B cell (primary cell): ENCODE measurements at regions not wholly inside any gene's neighbourhood (a gene's known extent, or its start where the extent isn't known, plus 50 kb on each side); places are given as distances from the start of the nearest gene placed in this dataset.

Source experiments
- ATAC-seq: fragments of 200-7000 bp; cut with Tn5 transposase; one replicate; pipeline ENCODE4 v1.10.0; 2021; ENCODE audit warnings: low read depth, mild to moderate bottlenecking, moderate number of reproducible peaks, moderate library complexity
- CTCF ChIA-PET: fragments of 350-600 bp; sonication (Branson Sonifier 250); formaldehyde crosslinking; loops from one replicate; lab custom pipeline; 2021; ENCODE audit warnings: antibody characterized with exemption, inconsistent platforms; lab: Charles Lee
- POLR2A ChIA-PET: fragments of 350-600 bp; sonication (Branson Sonifier 250); formaldehyde crosslinking; loops from one replicate; lab custom pipeline; 2021; ENCODE audit warnings: antibody characterized with exemption; lab: Charles Lee
- DNase-seq: peaks from one replicate; pipeline ENCODE4 v3.0.0; 2013
- H2AFZ ChIP-seq: 2 replicates; pipeline ENCODE4 v1.6.1; 2012; ENCODE audit warnings: mild to moderate bottlenecking, low read depth, low read length; ENCODE audit not compliant: insufficient read depth, poor library complexity, severe bottlenecking
- H3K27ac ChIP-seq, 2 donors: 1 replicate in 1 of 2; 2 replicates in 1 of 2; pipeline ENCODE4 v1.5.1; 2012 to 2013; ENCODE audit warnings: low read length in 2 of 2, mild to moderate bottlenecking in 2 of 2, moderate library complexity in 1 of 2
- H3K27me3 ChIP-seq, 4 experiments: fragments of 200-600 bp in 1 of 4; sonication (generic) in 1 of 4; replicated peaks in 1 of 4; 1 replicate in 2 of 4; 2 replicates in 2 of 4; pipeline versions ENCODE4 v1.6.1 to v1.7.0; 2013 to 2016; ENCODE audit warnings: low read length in 3 of 4, mild to moderate bottlenecking in 2 of 4, mixed read lengths in 1 of 4, moderate library complexity in 1 of 4; ENCODE audit not compliant: insufficient read depth in 4 of 4, control insufficient read depth in 3 of 4; ENCODE audit errors: control extremely low read depth in 1 of 4
- H3K36me3 ChIP-seq, 2 experiments: replicated peaks in 1 of 2; 1 replicate in 1 of 2; 2 replicates in 1 of 2; pipeline versions ENCODE4 v1.6.1 to v1.7.1; 2013; ENCODE audit warnings: low read length in 1 of 2; ENCODE audit not compliant: insufficient read depth in 2 of 2, control insufficient read depth in 1 of 2; ENCODE audit errors: control extremely low read depth in 1 of 2, extremely low read depth in 1 of 2
- H3K4me1 ChIP-seq, 2 donors: fragments of 200-600 bp in 1 of 2; sonication (generic) in 1 of 2; 1 replicate in 1 of 2; 2 replicates in 1 of 2; pipeline versions ENCODE4 v1.5.1 to v1.6.1; 2013 to 2017; ENCODE audit warnings: low read length in 2 of 2; ENCODE audit not compliant: control insufficient read depth in 2 of 2, insufficient read depth in 2 of 2
- H3K4me2 ChIP-seq: replicated peaks from 2 replicates; pipeline ENCODE3; 2012; ENCODE audit warnings: mild to moderate bottlenecking, low read depth, low read length; ENCODE audit not compliant: poor library complexity, severe bottlenecking
- H3K4me3 ChIP-seq, 5 experiments: fragments of 200-600 bp in 1 of 5; sonication (generic) in 1 of 5; 1 replicate in 3 of 5; 2 replicates in 2 of 5; pipeline versions ENCODE4 v1.5.1 to v1.7.0; 2011 to 2016; ENCODE audit warnings: low read length in 4 of 5, mild to moderate bottlenecking in 4 of 5, low read depth in 2 of 5, control low read depth in 1 of 5, moderate library complexity in 1 of 5; ENCODE audit not compliant: insufficient read depth in 1 of 5; ENCODE audit errors: control extremely low read depth in 1 of 5, extremely low read depth in 1 of 5
- H3K79me2 ChIP-seq: fragments of 200-600 bp; sonication (generic); one replicate; pipeline ENCODE4 v1.6.0; 2016; ENCODE audit warnings: low read length; ENCODE audit not compliant: control insufficient read depth, insufficient read depth
- H3K9ac ChIP-seq: fragments of 200-600 bp; sonication (generic); 2 replicates; pipeline ENCODE4 v1.6.1; 2017; ENCODE audit warnings: mild to moderate bottlenecking, low read length, moderate library complexity
- H3K9me3 ChIP-seq, 3 donors: one replicate each; pipeline versions ENCODE4 v1.6.1 to v1.7.1; 2013; ENCODE audit warnings: low read length in 2 of 3; ENCODE audit not compliant: control insufficient read depth in 2 of 3, insufficient read depth in 1 of 3; ENCODE audit errors: control extremely low read depth in 1 of 3
- H4K20me1 ChIP-seq: 2 replicates; pipeline ENCODE4 v1.6.0; 2012; ENCODE audit warnings: mild to moderate bottlenecking, low read length; ENCODE audit not compliant: insufficient read depth, control insufficient read depth, poor library complexity, severe bottlenecking
- H3K27ac Mint-ChIP-seq: one replicate; pipeline ENCODE4 v1.8.0; 2021; ENCODE audit warnings: mixed read lengths
- H3K27me3 Mint-ChIP-seq: one replicate; pipeline ENCODE4 v1.8.0; 2021; ENCODE audit warnings: mixed read lengths
- H3K4me1 Mint-ChIP-seq: one replicate; pipeline ENCODE4 v1.8.0; 2021; ENCODE audit warnings: mixed read lengths
- H3K4me3 Mint-ChIP-seq: one replicate; pipeline ENCODE4 v1.8.0; 2021; ENCODE audit warnings: mixed read lengths
- H3K9me3 Mint-ChIP-seq: one replicate; pipeline ENCODE4 v1.8.0; 2022; ENCODE audit warnings: mixed read lengths; ENCODE audit not compliant: insufficient read depth
- CTCF ChIP-seq: fragments of 200-600 bp; IDR thresholded peaks from one replicate; pipeline ENCODE4 v1.8.0; 2022; ENCODE audit warnings: antibody characterized with exemption, mild to moderate bottlenecking
- EZH2 ChIP-seq: IDR thresholded peaks from 2 replicates; pipeline ENCODE4 v1.6.1; 2012; ENCODE audit warnings: borderline replicate concordance, low read depth, mild to moderate bottlenecking, moderate library complexity, low read length; ENCODE audit not compliant: insufficient read depth, poor library complexity, severe bottlenecking
- WGBS: methylation state at CpG from one replicate; pipeline ENCODE4 v1.1.5; 2013; ENCODE audit warnings: missing lambda C conversion rate; ENCODE audit not compliant: insufficient coverage; 5-methylcytosine and 5-hydroxymethylcytosine counted together
- intact Hi-C: fragments of 100-400 bp; cut with micrococcal nuclease; formaldehyde crosslinking; loops from one replicate; pipeline ENCODE4 v1.10.0; 2022

DNA sequence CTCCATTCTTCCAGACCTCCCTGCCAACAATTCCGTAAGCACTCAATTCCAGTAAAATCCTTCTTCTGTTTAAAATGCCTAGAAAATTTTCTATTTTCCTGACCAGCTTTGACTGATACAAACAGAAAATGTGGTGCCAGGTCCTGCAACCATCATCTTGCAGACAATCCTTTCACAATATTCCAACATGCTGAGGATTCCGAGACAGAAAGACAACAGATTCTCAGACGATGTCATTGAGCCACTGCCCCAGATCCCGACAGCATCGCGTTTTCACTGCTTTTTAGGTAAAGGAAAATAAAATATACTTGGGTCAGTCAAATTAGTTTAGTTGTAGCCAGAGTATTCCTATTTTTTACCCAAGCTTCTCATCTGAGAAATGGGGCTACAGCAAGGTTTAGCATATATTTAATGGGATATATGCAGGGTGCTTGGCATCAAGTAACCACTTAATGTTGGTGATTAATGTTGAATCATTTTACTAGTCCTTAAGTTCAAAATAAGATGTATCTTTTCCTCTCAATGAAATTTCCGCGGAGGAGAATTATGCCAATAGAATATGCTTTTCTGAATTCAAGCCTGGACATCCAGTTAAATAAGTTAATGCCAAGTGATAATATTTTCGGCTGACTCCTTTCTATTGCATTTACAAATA lies 866.6 kb downstream of the SLC4A3 start:
- no peaks in the 10 kb centered on the region for H4K20me1 ChIP-seq
- H3K4me1 Mint-ChIP-seq, result no peaks in the 10 kb centered on the region

DNA sequence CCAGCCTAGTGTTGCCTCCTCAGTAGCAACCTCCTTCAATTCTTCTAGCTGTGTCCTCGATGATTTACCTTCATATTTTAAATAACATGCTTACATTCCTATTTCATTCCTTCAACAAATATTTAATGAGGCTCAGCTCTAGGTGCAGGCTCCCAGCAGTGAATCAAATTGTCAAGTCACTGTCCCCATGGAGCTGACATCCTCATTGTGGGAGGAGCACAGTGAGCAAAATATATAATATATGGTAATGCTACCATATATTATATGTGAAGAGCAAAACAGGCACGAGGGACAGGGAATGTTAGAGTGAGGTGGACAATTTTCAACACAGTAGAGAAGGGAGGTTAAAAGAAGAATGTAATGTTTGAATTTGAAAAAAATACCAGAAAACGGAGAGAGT lies 869.1 kb downstream of the SLC4A3 start:
- H3K79me2 ChIP-seq, result no peaks in the 10 kb centered on the region
- no peak overlapping the region for H3K4me2 ChIP-seq
- H3K27me3 Mint-ChIP-seq, result no peaks in the 10 kb centered on the region
- no peak overlapping the region for H3K27ac ChIP-seq
- intact Hi-C loops, result no loop called here
- H3K4me1 Mint-ChIP-seq, result no peaks in the 10 kb centered on the region
- TF ChIP-seq CTCF, result no peak
- no peak for TF ChIP-seq EZH2
- H3K27me3 ChIP-seq, result no peaks in the 10 kb centered on the region
- WGBS, result 84% methylated on average over 3 of the region's 3 CpGs
- H3K4me3 ChIP-seq, result no peak overlapping the region
- H3K27ac Mint-ChIP-seq, result no peak overlapping the region
- H3K36me3 ChIP-seq, result no peaks in the 10 kb centered on the region
- no peaks in the 10 kb centered on the region for H3K9me3 ChIP-seq
- no peak overlapping the region for H2AFZ ChIP-seq
- H3K9ac ChIP-seq, result no peak overlapping the region
- POLR2A ChIA-PET, result no interaction called here
- H4K20me1 ChIP-seq, result no peaks in the 10 kb centered on the region
- H3K9me3 Mint-ChIP-seq, result no peaks in the 10 kb centered on the region
- ATAC-seq (no peak), DNase-seq (no peak)
- no peak overlapping the region for H3K4me3 Mint-ChIP-seq
- CTCF ChIA-PET, result no interaction called here
- H3K4me1 ChIP-seq, result no peaks in the 10 kb centered on the region

More for the DNA sequence above, 866.6 kb downstream of the SLC4A3 start:
- H3K27me3 Mint-ChIP-seq, result no peaks in the 10 kb centered on the region
- 97% methylated on average over 5 of the region's 9 CpGs for whole genome bisulfite sequencing
- DNase-seq, result no peak
- intact Hi-C loops, result no loop called here
- no peaks in the 10 kb centered on the region for H3K9me3 Mint-ChIP-seq
- no peak for TF ChIP-seq EZH2
- TF ChIP-seq CTCF, result no peak
- Histone ChIP-seq H3K4me3 (no peak overlapping the region), H3K4me2 (no peak overlapping the region), H3K36me3 (no peaks in the 10 kb centered on the region), H3K9ac (no peak overlapping the region), H3K4me1 (no peaks in the 10 kb centered on the region), H3K79me2 (no peaks in the 10 kb centered on the region), H2AFZ (no peak overlapping the region), H3K27me3 (no peaks in the 10 kb centered on the region), H3K9me3 (no peaks in the 10 kb centered on the region), H3K27ac (no peak overlapping the region)
- ChIA-PET CTCF (no interaction called here), POLR2A (no interaction called here)
- no peak overlapping the region for H3K4me3 Mint-ChIP-seq
- H3K27ac Mint-ChIP-seq, result no peak overlapping the region
- ATAC-seq, result no peak
